ENCODE measurements at regions not wholly inside any gene's neighbourhood (a gene's known extent, or its start where the extent isn't known, plus 50 kb on each side); places are given as distances from the start of the nearest gene placed in this dataset.

GRCh38 chrX:67342138-67342537, 201.7 kb upstream of the AR start (continued):
- TF ChIP-seq CTCF (IDR thresholded peaks at IDR 0.05; ENCODE audit: low read depth, low read length, missing input control) (no peak), FOXA1 (IDR thresholded peaks at IDR 0.05) (no peak), FOXA2 (IDR thresholded peaks at IDR 0.05) (no peak), REST (IDR thresholded peaks at IDR 0.05) (peak; percentile 30), RXRA (IDR thresholded peaks at IDR 0.05) (peak in 1 of 2 donors; percentile 59)

- Histone ChIP-seq H3K27me3 (ENCODE audit: control insufficient read depth in 4 of 4, insufficient read depth in 4 of 4, low read length in 3 of 4) (no peaks in the 10 kb centered on the region), H3K27ac (ENCODE audit: low read depth in 1 of 2, low read length in 2 of 2) (no peak overlapping the region), H3K9ac (ENCODE audit: low read depth in 1 of 2, low read length in 2 of 2) (no peak overlapping the region), H3K4me3 (ENCODE audit: low read depth in 1 of 3, low read length in 3 of 3) (no peak overlapping the region), H3K4me1 (ENCODE audit: control insufficient read depth in 4 of 4, insufficient read depth in 4 of 4, low read length in 3 of 4) (no peaks in the 10 kb centered on the region), H3K36me3 (ENCODE audit: control insufficient read depth in 4 of 4, insufficient read depth in 3 of 4, low read depth in 1 of 4, low read length in 3 of 4) (no peaks in the 10 kb centered on the region), H3K9me3 (ENCODE audit: control insufficient read depth in 4 of 4, low read length in 3 of 4) (no peaks in the 10 kb centered on the region)
- 95% methylated on average over 1 of the region's 1 CpG for whole genome bisulfite sequencing
- TF ChIP-seq MAX (IDR thresholded peaks at IDR 0.05), result no peak
- no peak for TF ChIP-seq YY1 (IDR thresholded peaks at IDR 0.05)
- TF ChIP-seq EGR1 (IDR thresholded peaks at IDR 0.05; ENCODE audit: low read depth in 2 of 2), result no peak
- TF ChIP-seq SP1 (IDR thresholded peaks at IDR 0.05), result no peak
- TF ChIP-seq RAD21 (IDR thresholded peaks at IDR 0.05), result no peak
- TF ChIP-seq HNF4G (IDR thresholded peaks at IDR 0.05), result no peak
- TF ChIP-seq NR2F2 (IDR thresholded peaks at IDR 0.05), result no peak
- TF ChIP-seq JUND (IDR thresholded peaks at IDR 0.05), result no peak
- no peak for TF ChIP-seq ZBTB33 (IDR thresholded peaks at IDR 0.05)
- no peak for TF ChIP-seq FOXA2 (IDR thresholded peaks at IDR 0.05)
- no peak for TF ChIP-seq RXRA (IDR thresholded peaks at IDR 0.05)
- TF ChIP-seq FOXA1 (IDR thresholded peaks at IDR 0.05), result no peak
- no peak for TF ChIP-seq GABPA (IDR thresholded peaks at IDR 0.05 in 1 of 2, conservative IDR thresholded peaks at IDR 0.05 in 1 of 2)
- no peak for TF ChIP-seq REST (IDR thresholded peaks at IDR 0.05)
- no peak for TF ChIP-seq ATF3 (IDR thresholded peaks at IDR 0.05)
- DNase-seq (ENCODE audit: low spot score), result no peak
Measured at GRCh38 chrX:67346225-67346624, 197.6 kb upstream of the AR start.
